ENCODE measurements at regions not wholly inside any gene's neighbourhood (a gene's known extent, or its start where the extent isn't known, plus 50 kb on each side); places are given as distances from the start of the nearest gene placed in this dataset.

GRCh38 chr3:16728770-16729745 lies 123.8 kb upstream of the DAZL start:
- no peak overlapping the region for H3K27ac ChIP-seq (ENCODE audit: low read depth in 2 of 2, low read length in 2 of 2)
- H3K27me3 ChIP-seq (ENCODE audit: control insufficient read depth in 2 of 2, insufficient read depth in 2 of 2, low read length in 2 of 2) = no peaks in the 10 kb centered on the region

DNA sequence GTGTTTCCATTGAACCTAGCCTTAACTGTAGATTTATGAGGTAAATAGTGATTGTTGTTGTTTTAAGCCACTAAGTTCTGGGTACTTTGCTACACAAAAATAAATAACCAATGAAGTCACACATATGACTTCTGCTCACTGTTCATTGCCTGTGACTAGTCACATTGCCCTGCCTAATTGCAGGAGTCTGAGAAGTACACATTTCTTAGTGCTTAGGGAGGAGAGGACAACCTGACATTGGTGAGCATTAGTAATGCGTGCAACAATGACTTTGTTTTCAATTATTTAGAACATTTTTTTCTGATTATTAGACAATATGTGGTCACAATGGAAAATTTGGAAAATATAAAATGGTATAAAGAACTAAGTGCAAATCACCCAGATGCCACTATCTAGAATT lies 133.2 kb upstream of the DAZL start:
- Histone ChIP-seq H3K27me3 (ENCODE audit: control insufficient read depth in 2 of 2, insufficient read depth in 2 of 2, low read length in 2 of 2) (no peaks in the 10 kb centered on the region), H3K9ac (ENCODE audit: low read depth in 1 of 2, low read length in 2 of 2) (no peak overlapping the region), H3K27ac (ENCODE audit: low read depth in 2 of 2, low read length in 2 of 2) (no peak overlapping the region), H3K36me3 (ENCODE audit: control insufficient read depth in 2 of 2, insufficient read depth in 2 of 2, low read length in 2 of 2) (no peaks in the 10 kb centered on the region), H3K4me3 (ENCODE audit: low read length in 2 of 2) (no peak overlapping the region), H3K9me3 (ENCODE audit: control insufficient read depth in 2 of 2, low read length in 2 of 2) (no peaks in the 10 kb centered on the region), H3K4me1 (ENCODE audit: control insufficient read depth in 2 of 2, insufficient read depth in 2 of 2, low read length in 2 of 2) (no peaks in the 10 kb centered on the region)

More at GRCh38 chr3:16728770-16729745, 123.8 kb upstream of the DAZL start:
- H3K4me3 ChIP-seq (ENCODE audit: low read length in 2 of 2) = no peak overlapping the region
- H3K4me1 ChIP-seq (ENCODE audit: control insufficient read depth in 2 of 2, insufficient read depth in 2 of 2, low read length in 2 of 2) = no peaks in the 10 kb centered on the region
- no peak overlapping the region for H3K9ac ChIP-seq (ENCODE audit: low read depth in 1 of 2, low read length in 2 of 2)
- H3K9me3 ChIP-seq (ENCODE audit: control insufficient read depth in 2 of 2, low read length in 2 of 2) = no peaks in the 10 kb centered on the region
- H3K36me3 ChIP-seq (ENCODE audit: control insufficient read depth in 2 of 2, insufficient read depth in 2 of 2, low read length in 2 of 2) = no peaks in the 10 kb centered on the region

DNA sequence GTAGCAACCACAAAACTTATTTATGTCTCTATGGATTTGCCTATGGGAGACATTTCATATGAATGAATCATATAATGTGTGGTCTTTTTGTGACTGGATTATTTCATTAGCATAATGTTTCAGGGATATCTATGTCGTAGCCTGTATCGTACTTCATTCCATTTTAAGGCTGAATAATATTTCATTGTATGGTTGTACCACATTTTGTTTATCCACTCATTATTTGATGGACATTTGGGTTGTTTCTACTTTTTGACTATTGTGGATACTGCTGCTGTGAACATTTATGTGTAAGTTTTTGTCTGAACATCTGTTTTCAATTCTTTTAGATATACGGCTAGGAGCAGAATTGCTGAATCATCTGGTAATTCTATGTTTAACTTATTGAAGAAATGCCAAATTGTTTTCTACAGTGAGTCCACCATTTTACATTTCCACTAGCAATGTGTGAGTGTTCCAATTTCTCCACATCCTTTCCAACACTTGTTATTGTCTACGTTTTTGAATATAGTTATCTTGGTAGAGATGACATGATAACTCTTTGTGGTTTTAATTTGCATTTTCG lies 134.4 kb upstream of the DAZL start:
- H3K4me1 ChIP-seq (ENCODE audit: control insufficient read depth in 2 of 2, insufficient read depth in 2 of 2, low read length in 2 of 2) = no peaks in the 10 kb centered on the region
- no peak overlapping the region for H3K4me3 ChIP-seq (ENCODE audit: low read length in 2 of 2)
- H3K27ac ChIP-seq (ENCODE audit: low read depth in 2 of 2, low read length in 2 of 2) = no peak overlapping the region
- H3K27me3 ChIP-seq (ENCODE audit: control insufficient read depth in 2 of 2, insufficient read depth in 2 of 2, low read length in 2 of 2) = no peaks in the 10 kb centered on the region
- H3K9me3 ChIP-seq (ENCODE audit: control insufficient read depth in 2 of 2, low read length in 2 of 2) = no peaks in the 10 kb centered on the region
- no peaks in the 10 kb centered on the region for H3K36me3 ChIP-seq (ENCODE audit: control insufficient read depth in 2 of 2, insufficient read depth in 2 of 2, low read length in 2 of 2)
- H3K9ac ChIP-seq (ENCODE audit: low read depth in 1 of 2, low read length in 2 of 2) = no peak overlapping the region

DNA sequence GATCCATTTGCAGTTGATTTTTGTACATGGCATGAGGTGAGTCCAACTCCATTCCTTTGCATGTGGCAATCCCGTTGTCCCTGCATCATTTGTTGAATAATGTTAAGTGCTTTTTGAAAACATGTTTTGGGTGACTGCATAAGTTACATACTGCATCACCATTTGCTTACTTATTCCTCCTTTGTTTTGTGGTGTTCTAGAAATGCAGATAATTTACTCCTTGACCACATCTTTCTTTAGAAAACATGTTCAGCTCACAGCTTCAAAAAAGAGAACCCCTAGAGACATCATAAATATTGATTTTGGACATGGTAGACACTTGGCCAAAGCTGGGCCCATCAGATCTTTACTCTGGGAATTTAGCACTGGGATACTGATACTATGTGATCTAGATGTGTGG lies 135.3 kb upstream of the DAZL start:
- no peak overlapping the region for H3K27ac ChIP-seq (ENCODE audit: low read depth in 2 of 2, low read length in 2 of 2)
- no peaks in the 10 kb centered on the region for H3K9me3 ChIP-seq (ENCODE audit: control insufficient read depth in 2 of 2, low read length in 2 of 2)
- H3K36me3 ChIP-seq (ENCODE audit: control insufficient read depth in 2 of 2, insufficient read depth in 2 of 2, low read length in 2 of 2) = no peaks in the 10 kb centered on the region
- no peak overlapping the region for H3K9ac ChIP-seq (ENCODE audit: low read depth in 1 of 2, low read length in 2 of 2)
- H3K4me1 ChIP-seq (ENCODE audit: control insufficient read depth in 2 of 2, insufficient read depth in 2 of 2, low read length in 2 of 2) = no peaks in the 10 kb centered on the region
- no peaks in the 10 kb centered on the region for H3K27me3 ChIP-seq (ENCODE audit: control insufficient read depth in 2 of 2, insufficient read depth in 2 of 2, low read length in 2 of 2)
- no peak overlapping the region for H3K4me3 ChIP-seq (ENCODE audit: low read length in 2 of 2)

DNA sequence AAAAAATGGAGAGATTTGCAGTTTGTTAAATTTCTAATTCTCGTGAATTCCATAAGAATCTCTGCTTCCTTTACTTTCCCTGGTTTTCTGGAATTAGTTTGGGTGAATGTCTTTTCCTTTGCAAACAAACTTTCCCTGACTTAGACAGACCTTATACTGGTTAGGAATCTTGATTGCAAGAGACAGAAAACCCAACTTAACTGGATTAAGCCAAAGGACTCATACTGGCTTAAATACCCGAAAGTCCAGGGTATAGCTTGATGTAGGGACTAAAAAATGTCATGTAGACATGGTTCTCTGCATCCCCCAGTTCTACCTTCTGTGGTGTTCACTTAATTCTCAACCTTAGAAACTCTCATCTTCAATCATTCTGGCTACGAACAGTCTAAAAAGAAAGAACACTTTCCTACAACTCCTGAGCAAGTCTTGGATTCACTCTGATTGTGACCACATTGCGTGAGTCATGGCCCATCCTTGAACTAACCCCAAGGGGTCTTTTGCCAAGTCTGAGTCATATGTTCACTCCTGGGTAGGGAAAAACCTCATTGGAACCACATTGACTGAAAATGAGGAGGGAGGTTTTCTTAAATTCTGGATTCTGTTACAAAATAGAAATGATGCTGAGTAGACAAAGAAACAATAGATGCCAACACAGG lies 136.0 kb upstream of the DAZL start:
- Histone ChIP-seq H3K4me1 (ENCODE audit: control insufficient read depth in 2 of 2, insufficient read depth in 2 of 2, low read length in 2 of 2) (no peaks in the 10 kb centered on the region), H3K9ac (ENCODE audit: low read depth in 1 of 2, low read length in 2 of 2) (no peak overlapping the region), H3K27ac (ENCODE audit: low read depth in 2 of 2, low read length in 2 of 2) (no peak overlapping the region), H3K9me3 (ENCODE audit: control insufficient read depth in 2 of 2, low read length in 2 of 2) (no peaks in the 10 kb centered on the region), H3K4me3 (ENCODE audit: low read length in 2 of 2) (no peak overlapping the region), H3K27me3 (ENCODE audit: control insufficient read depth in 2 of 2, insufficient read depth in 2 of 2, low read length in 2 of 2) (no peaks in the 10 kb centered on the region), H3K36me3 (ENCODE audit: control insufficient read depth in 2 of 2, insufficient read depth in 2 of 2, low read length in 2 of 2) (no peaks in the 10 kb centered on the region)

- Histone ChIP-seq H3K4me3 (ENCODE audit: low read length in 2 of 2) (no peak overlapping the region), H3K4me1 (ENCODE audit: control insufficient read depth in 2 of 2, insufficient read depth in 2 of 2, low read length in 2 of 2) (no peaks in the 10 kb centered on the region), H3K27ac (ENCODE audit: low read depth in 2 of 2, low read length in 2 of 2) (no peak overlapping the region), H3K36me3 (ENCODE audit: control insufficient read depth in 2 of 2, insufficient read depth in 2 of 2, low read length in 2 of 2) (no peaks in the 10 kb centered on the region), H3K9me3 (ENCODE audit: control insufficient read depth in 2 of 2, low read length in 2 of 2) (no peaks in the 10 kb centered on the region), H3K27me3 (ENCODE audit: control insufficient read depth in 2 of 2, insufficient read depth in 2 of 2, low read length in 2 of 2) (no peaks in the 10 kb centered on the region), H3K9ac (ENCODE audit: low read depth in 1 of 2, low read length in 2 of 2) (no peak overlapping the region)
Measured at GRCh38 chr3:16741890-16742289, 136.7 kb upstream of the DAZL start.

DNA sequence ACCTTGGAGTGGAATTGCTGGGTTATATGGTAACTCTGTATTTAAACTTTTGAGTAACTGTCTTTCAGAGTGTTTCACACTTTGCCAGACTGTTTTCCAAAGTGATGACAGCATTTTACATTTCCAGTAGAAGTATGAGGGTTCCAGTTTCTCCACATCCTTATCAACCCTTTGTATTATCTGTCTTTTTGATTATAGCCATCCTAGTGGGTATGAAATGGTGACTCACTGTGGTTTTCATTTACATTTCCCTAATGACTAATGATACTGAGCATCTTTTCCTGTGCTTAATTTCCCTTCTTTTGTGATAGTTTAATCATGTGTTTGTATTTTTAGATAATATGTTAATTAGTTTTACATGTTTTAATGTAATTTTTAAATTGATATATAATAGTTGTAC lies 138.1 kb upstream of the DAZL start:
- Histone ChIP-seq H3K36me3 (ENCODE audit: control insufficient read depth in 2 of 2, insufficient read depth in 2 of 2, low read length in 2 of 2) (no peaks in the 10 kb centered on the region), H3K4me3 (ENCODE audit: low read length in 2 of 2) (no peak overlapping the region), H3K4me1 (ENCODE audit: control insufficient read depth in 2 of 2, insufficient read depth in 2 of 2, low read length in 2 of 2) (no peaks in the 10 kb centered on the region), H3K27me3 (ENCODE audit: control insufficient read depth in 2 of 2, insufficient read depth in 2 of 2, low read length in 2 of 2) (no peaks in the 10 kb centered on the region), H3K27ac (ENCODE audit: low read depth in 2 of 2, low read length in 2 of 2) (no peak overlapping the region), H3K9ac (ENCODE audit: low read depth in 1 of 2, low read length in 2 of 2) (no peak overlapping the region), H3K9me3 (ENCODE audit: control insufficient read depth in 2 of 2, low read length in 2 of 2) (no peaks in the 10 kb centered on the region)

DNA sequence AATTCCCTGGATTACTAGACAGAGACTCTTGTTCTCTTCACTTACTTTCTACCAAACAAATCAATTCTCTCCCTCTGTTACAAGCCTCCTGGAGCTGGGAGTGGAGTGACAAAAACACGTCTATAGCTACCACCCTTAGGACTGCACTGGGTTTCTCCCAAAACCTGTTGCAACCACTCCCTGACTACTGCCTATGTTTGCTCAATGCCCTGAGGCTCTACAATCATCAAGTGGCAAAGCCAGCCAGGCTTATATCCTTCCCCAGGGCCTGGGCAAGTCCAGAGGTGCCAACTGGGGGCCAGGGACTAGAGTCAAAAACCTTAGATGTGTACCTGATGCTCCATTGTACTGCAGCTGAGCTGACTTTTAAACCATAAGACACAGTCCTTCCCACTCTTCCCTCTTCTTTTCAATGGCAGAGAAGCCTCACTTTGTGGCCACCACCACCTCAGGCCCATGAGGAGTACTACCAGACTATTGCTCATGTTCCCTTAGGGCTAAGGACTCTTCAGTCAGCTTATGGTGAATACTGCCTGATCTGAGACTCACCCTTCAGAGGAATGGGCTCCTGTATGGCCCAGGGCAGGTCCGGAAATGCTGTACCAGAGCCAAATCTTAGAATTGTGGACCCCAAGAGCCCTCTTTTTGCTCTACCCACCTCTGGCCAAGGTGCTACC lies 125.4 kb upstream of the PLCL2 start:
- no peaks in the 10 kb centered on the region for H3K36me3 ChIP-seq (ENCODE audit: control insufficient read depth in 2 of 2, insufficient read depth in 2 of 2, low read length in 2 of 2)
- H3K4me1 ChIP-seq (ENCODE audit: control insufficient read depth in 2 of 2, insufficient read depth in 2 of 2, low read length in 2 of 2) = no peaks in the 10 kb centered on the region
- no peak overlapping the region for H3K27ac ChIP-seq (ENCODE audit: low read depth in 2 of 2, low read length in 2 of 2)
- H3K9me3 ChIP-seq (ENCODE audit: control insufficient read depth in 2 of 2, low read length in 2 of 2) = no peaks in the 10 kb centered on the region
- H3K4me3 ChIP-seq (ENCODE audit: low read length in 2 of 2) = no peak overlapping the region
- H3K27me3 ChIP-seq (ENCODE audit: control insufficient read depth in 2 of 2, insufficient read depth in 2 of 2, low read length in 2 of 2) = no peaks in the 10 kb centered on the region
- no peak overlapping the region for H3K9ac ChIP-seq (ENCODE audit: low read depth in 1 of 2, low read length in 2 of 2)

DNA sequence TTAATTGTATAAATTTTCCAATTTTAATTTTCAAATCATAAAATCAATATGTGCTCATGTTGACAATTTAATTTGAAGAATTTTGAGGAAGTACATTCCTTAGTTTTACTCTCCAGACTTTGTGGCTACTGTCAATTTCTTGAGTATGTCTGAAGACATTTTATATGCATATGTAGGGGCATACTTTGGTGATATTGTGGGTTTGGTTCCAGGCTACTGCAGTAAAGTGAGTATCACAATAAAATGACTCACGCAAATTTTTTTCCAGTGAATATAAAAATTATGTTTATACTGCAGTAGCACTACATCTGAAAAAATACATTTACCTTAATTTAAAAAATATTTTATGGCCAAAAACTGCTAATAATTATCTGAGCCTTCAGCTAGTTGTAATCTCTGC lies 123.2 kb upstream of the PLCL2 start:
- Histone ChIP-seq H3K27ac (ENCODE audit: low read depth in 2 of 2, low read length in 2 of 2) (no peak overlapping the region), H3K4me3 (ENCODE audit: low read length in 2 of 2) (no peak overlapping the region), H3K9me3 (ENCODE audit: control insufficient read depth in 2 of 2, low read length in 2 of 2) (no peaks in the 10 kb centered on the region), H3K9ac (ENCODE audit: low read depth in 1 of 2, low read length in 2 of 2) (no peak overlapping the region), H3K4me1 (ENCODE audit: control insufficient read depth in 2 of 2, insufficient read depth in 2 of 2, low read length in 2 of 2) (no peaks in the 10 kb centered on the region), H3K27me3 (ENCODE audit: control insufficient read depth in 2 of 2, insufficient read depth in 2 of 2, low read length in 2 of 2) (no peaks in the 10 kb centered on the region), H3K36me3 (ENCODE audit: control insufficient read depth in 2 of 2, insufficient read depth in 2 of 2, low read length in 2 of 2) (no peaks in the 10 kb centered on the region)

DNA sequence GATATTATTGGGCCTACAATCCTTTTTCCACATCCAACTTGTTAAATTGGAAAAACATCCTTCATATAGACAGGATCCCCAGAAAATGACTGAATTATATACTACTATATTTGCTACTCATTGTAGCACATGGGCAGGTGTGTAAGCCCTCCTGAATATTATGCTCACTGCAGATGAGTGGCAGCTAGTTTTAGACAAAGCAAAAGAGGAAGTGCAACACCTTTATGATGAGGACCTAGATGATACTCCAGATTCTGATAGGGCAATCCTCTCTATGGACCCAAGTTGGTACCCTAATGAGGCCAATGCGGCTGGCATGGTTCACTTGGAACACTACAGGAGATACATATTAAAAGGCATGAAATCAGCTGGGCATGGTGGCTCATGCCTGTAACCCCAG lies 119.1 kb upstream of the PLCL2 start:
- no peaks in the 10 kb centered on the region for H3K4me1 ChIP-seq (ENCODE audit: control insufficient read depth in 2 of 2, insufficient read depth in 2 of 2, low read length in 2 of 2)
- H3K9me3 ChIP-seq (ENCODE audit: control insufficient read depth in 2 of 2, low read length in 2 of 2) = no peaks in the 10 kb centered on the region
- H3K4me3 ChIP-seq (ENCODE audit: low read length in 2 of 2) = no peak overlapping the region
- no peak overlapping the region for H3K9ac ChIP-seq (ENCODE audit: low read depth in 1 of 2, low read length in 2 of 2)
- H3K36me3 ChIP-seq (ENCODE audit: control insufficient read depth in 2 of 2, insufficient read depth in 2 of 2, low read length in 2 of 2) = no peaks in the 10 kb centered on the region
- H3K27ac ChIP-seq (ENCODE audit: low read depth in 2 of 2, low read length in 2 of 2) = no peak overlapping the region
- H3K27me3 ChIP-seq (ENCODE audit: control insufficient read depth in 2 of 2, insufficient read depth in 2 of 2, low read length in 2 of 2) = no peaks in the 10 kb centered on the region
